ENCODE measurements at regions not wholly inside any gene's neighbourhood (a gene's known extent, or its start where the extent isn't known, plus 50 kb on each side); places are given as distances from the start of the nearest gene placed in this dataset.

DNA sequence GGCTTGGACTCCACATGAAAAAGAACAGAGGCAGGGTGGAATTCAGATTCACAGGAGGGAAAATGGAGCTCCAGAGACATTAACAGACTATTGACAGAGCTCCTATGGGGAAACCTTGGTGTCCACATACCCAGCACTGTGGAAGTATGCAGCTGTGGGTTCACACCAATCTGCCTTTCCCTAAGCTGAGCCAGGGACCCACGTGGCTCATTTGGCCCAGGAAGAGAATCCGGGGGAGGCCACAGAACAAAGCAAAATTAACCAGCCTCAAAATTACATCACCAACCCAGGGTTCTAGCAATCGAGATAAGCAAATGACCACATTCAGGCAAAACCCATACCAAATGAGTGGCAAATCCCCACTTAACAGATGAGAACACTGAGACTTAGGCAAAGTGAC is 105.8 kb upstream of the TWIST2 start:
- TF ChIP-seq, protein P1, sequence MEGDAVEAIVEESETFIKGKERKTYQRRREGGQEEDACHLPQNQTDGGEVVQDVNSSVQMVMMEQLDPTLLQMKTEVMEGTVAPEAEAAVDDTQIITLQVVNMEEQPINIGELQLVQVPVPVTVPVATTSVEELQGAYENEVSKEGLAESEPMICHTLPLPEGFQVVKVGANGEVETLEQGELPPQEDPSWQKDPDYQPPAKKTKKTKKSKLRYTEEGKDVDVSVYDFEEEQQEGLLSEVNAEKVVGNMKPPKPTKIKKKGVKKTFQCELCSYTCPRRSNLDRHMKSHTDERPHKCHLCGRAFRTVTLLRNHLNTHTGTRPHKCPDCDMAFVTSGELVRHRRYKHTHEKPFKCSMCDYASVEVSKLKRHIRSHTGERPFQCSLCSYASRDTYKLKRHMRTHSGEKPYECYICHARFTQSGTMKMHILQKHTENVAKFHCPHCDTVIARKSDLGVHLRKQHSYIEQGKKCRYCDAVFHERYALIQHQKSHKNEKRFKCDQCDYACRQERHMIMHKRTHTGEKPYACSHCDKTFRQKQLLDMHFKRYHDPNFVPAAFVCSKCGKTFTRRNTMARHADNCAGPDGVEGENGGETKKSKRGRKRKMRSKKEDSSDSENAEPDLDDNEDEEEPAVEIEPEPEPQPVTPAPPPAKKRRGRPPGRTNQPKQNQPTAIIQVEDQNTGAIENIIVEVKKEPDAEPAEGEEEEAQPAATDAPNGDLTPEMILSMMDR (IDR thresholded peaks at IDR 0.05) = no peak
- Histone ChIP-seq H3K36me3 (no peaks in the 10 kb centered on the region), H3K9me3 (peaks cover 0 to 4% of the 10 kb centered on the region in 2 donors), H3K4me1 (no peaks in the 10 kb centered on the region), H3K27ac (no peak overlapping the region), H3K4me3 (no peak overlapping the region), H3K27me3 (no peaks in the 10 kb centered on the region)
- DNase-seq (ENCODE audit: low spot score) = no peak

- H3K4me3 ChIP-seq = no peak overlapping the region
- no peak overlapping the region for H3K27ac ChIP-seq
- no peak for DNase-seq (ENCODE audit: low spot score)
- no peaks in the 10 kb centered on the region for H3K27me3 ChIP-seq
- peaks cover 0 to 1% of the 10 kb centered on the region in 2 donors for H3K9me3 ChIP-seq
- TF ChIP-seq, protein P1 (IDR thresholded peaks at IDR 0.05) = no peak
- H3K4me1 ChIP-seq = no peaks in the 10 kb centered on the region
- H3K36me3 ChIP-seq = no peaks in the 10 kb centered on the region
These were observed 105.2 kb upstream of the TWIST2 start for GRCh38 chr2:238742664-238743063.

DNA sequence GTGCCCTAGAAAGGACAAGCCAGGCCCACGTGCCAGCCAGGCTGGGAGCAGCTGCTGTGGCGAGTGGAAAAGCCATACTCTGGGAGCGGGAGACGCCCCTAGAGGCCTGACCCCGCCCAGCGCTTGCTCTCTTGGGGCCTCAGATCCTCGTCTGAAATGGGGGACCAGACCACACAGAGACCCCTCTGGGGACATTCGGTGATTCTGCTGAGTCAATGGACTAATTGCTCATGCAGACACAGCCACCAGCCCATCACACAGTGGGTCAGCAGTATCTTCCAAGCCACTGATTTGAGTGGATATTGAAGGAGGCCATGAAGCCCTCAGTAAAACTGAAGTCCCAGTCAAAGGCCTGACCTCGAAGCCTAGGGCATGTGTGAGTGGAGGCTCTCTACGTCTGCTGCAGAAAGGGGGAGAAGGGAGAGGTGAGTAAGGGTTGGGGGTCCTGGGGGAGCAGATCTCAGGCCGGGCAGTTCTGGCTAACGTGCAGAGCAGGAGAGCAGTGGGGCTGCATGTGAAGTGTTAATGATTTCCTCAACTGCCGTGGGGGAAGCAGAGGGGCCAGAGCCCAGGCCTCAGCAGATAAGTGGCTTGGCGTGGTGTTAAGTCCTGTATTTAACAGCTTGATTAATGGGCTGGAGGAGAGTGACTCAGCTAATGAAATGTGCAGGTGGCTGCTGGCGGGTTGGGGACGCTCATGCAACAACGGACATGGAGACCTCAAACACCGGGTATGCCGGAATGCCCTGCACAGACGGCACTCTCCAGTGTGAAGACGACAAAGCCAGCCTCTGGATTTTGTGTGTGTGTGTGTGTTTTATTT is 104.4 kb upstream of the TWIST2 start:
- no peak overlapping the region for H3K4me3 ChIP-seq
- H3K9me3 ChIP-seq = no peaks in the 10 kb centered on the region
- no peaks in the 10 kb centered on the region for H3K4me1 ChIP-seq
- no peaks in the 10 kb centered on the region for H3K36me3 ChIP-seq
- no peak for DNase-seq (ENCODE audit: low spot score)
- H3K27me3 ChIP-seq = no peaks in the 10 kb centered on the region
- H3K27ac ChIP-seq = no peak overlapping the region
- TF ChIP-seq, protein P1 (IDR thresholded peaks at IDR 0.05) = no peak

- peaks cover 0 to under 1% of the 10 kb centered on the region in 2 donors for H3K9me3 ChIP-seq
- no peaks in the 10 kb centered on the region for H3K4me1 ChIP-seq
- H3K27me3 ChIP-seq = no peaks in the 10 kb centered on the region
- no peaks in the 10 kb centered on the region for H3K36me3 ChIP-seq
- no peak overlapping the region for H3K27ac ChIP-seq
- TF ChIP-seq, protein P1 (IDR thresholded peaks at IDR 0.05) = no peak
- H3K4me3 ChIP-seq = no peak overlapping the region
- no peak for DNase-seq (ENCODE audit: low spot score)
These were observed 102.9 kb upstream of the TWIST2 start for GRCh38 chr2:238744951-238745350.

DNA sequence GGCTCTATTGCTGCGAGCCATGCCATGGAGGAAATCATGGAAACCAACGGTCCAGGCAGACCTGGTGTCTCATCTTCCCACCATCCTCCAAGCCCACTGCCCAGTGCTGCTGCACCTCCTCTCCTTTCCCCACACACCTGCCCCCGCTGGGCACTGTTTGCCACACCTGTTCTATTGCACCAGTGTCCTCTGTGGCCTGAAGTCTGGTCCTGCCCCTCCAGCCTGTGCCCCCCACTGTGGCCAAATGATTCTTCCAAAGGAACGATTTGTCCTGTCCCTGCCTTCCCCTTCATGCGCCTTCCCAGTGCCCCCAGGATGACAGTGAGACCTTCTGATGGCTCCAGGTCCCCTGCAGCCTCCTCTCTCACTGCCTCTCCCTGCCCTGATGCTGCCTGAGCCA is 101.9 kb upstream of the TWIST2 start:
- TF ChIP-seq, protein P1 (IDR thresholded peaks at IDR 0.05) = no peak
- H3K36me3 ChIP-seq = no peaks in the 10 kb centered on the region
- peaks cover 0 to 11% of the 10 kb centered on the region in 2 donors for H3K9me3 ChIP-seq
- H3K4me3 ChIP-seq = no peak overlapping the region
- no peak for DNase-seq (ENCODE audit: low spot score)
- no peak overlapping the region for H3K27ac ChIP-seq
- H3K4me1 ChIP-seq = no peaks in the 10 kb centered on the region
- H3K27me3 ChIP-seq = no peaks in the 10 kb centered on the region

DNA sequence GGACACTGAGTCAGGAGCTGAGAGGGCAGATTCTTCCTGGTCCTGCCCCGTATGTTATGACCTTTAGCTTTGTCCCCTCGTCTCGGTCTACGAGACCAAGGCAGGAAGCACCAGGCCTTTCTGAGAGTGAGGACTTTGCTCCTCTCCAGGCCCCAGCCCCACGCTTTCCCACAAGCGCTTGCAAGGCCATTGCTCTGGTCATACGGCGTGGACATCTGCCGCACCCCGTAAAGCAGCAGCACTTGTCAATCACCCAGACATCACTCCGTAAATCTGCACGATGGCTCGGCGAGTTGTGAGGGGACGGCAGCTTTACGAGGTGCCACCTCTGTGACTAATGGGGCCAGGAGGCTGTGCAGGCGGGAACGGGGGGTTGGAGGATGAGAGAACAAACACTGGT is 100.8 kb upstream of the TWIST2 start:
- Histone ChIP-seq H3K9me3 (peaks cover 0 to 12% of the 10 kb centered on the region in 2 donors), H3K27ac (no peak overlapping the region), H3K36me3 (no peaks in the 10 kb centered on the region), H3K27me3 (no peaks in the 10 kb centered on the region), H3K4me1 (no peaks in the 10 kb centered on the region), H3K4me3 (no peak overlapping the region)
- TF ChIP-seq, protein P1 (IDR thresholded peaks at IDR 0.05) = no peak
- DNase-seq (ENCODE audit: low spot score) = no peak
